AG04449 (cell line): ENCODE measurements at regions not wholly inside any gene's neighbourhood (a gene's known extent, or its start where the extent isn't known, plus 50 kb on each side); places are given as distances from the start of the nearest gene placed in this dataset.

ENCODE experiments used
- CTCF ChIA-PET: fragments of 350-600 bp; formaldehyde crosslinking; extraction: SDS; loops from one replicate; lab custom pipeline; 2021; ENCODE audit warnings: antibody characterized with exemption; lab: Yijun Ruan, JAX
- POLR2A ChIA-PET: fragments of 400-600, 350-600 bp; formaldehyde crosslinking; extraction: SDS; loops from one replicate; lab custom pipeline; 2020; ENCODE audit warnings: antibody characterized with exemption, inconsistent platforms; lab: Yijun Ruan, JAX
- DNase-seq: peaks from one replicate; pipeline ENCODE4 v3.0.0-alpha.2; 2010; ENCODE audit warnings: low read depth, low spot score
- H3K4me3 ChIP-seq: 2 replicates; pipeline ENCODE4 v1.5.1; 2011; ENCODE audit warnings: low read depth, mild to moderate bottlenecking, control low read depth, low read length
- CTCF ChIP-seq: IDR thresholded peaks from one replicate; pipeline ENCODE4 v1.5.1; 2011; ENCODE audit warnings: mild to moderate bottlenecking, moderate library complexity, low read length, control low read depth, inconsistent platforms; ENCODE audit not compliant: insufficient read depth; ENCODE audit errors: missing control alignments

- CTCF ChIA-PET: interaction anchor here (1.0 to 3.9 kb wide), 9 partner anchors 8 to 174 kb away, joined by 3 to 22 read pairs (median 4); no protein-coding TSS in a partner anchor
- POLR2A ChIA-PET: interaction anchor here (0.9 to 1.4 kb wide), 2 partner anchors 35 to 143 kb away, joined by 3 read pairs; no protein-coding TSS in a partner anchor
- no peak for TF ChIP-seq CTCF
- DNase-seq: no peak
- H3K4me3 ChIP-seq: no peak overlapping the region
Observed at GRCh38 chr5:135211083-135211790, 177.2 kb upstream of the PITX1 start.

- H3K4me3 ChIP-seq: no peak overlapping the region
- DNase-seq: no peak
- POLR2A ChIA-PET: interaction anchor here (0.7 to 1.7 kb wide), 4 partner anchors 36 to 144 kb away, joined by 3 to 5 read pairs (median 3); no protein-coding TSS in a partner anchor
- no peak for TF ChIP-seq CTCF
- CTCF ChIA-PET: interaction anchor here (0.7 to 3.9 kb wide), 10 partner anchors 8 to 173 kb away, joined by 3 to 22 read pairs (median 4); no protein-coding TSS in a partner anchor
Observed at GRCh38 chr5:135210286-135211055, 176.4 kb upstream of the PITX1 start.

GRCh38 chr5:135208903-135209721 lies 175.1 kb upstream of the PITX1 start:
- ChIA-PET POLR2A (interaction anchor here (0.6 to 1.7 kb wide), 2 partner anchors 37 to 295 kb away, joined by 3 to 5 read pairs; no protein-coding TSS in a partner anchor), CTCF (interaction anchor here (0.7 to 3.9 kb wide), 18 partner anchors 8 to 259 kb away, joined by 3 to 22 read pairs (median 3); partner anchors contain the start of gene DCANP1)
- H3K4me3 ChIP-seq: no peak overlapping the region
- DNase-seq: peak; percentile 91
- peak; percentile 44 for TF ChIP-seq CTCF

GRCh38 chr5:135208555-135208902 lies 174.5 kb upstream of the PITX1 start:
- no peak for TF ChIP-seq CTCF
- ChIA-PET POLR2A (interaction anchor here (1.7 kb wide), 1 partner anchor 38 kb away, joined by 5 read pairs; no protein-coding TSS in a partner anchor), CTCF (interaction anchor here (0.7 to 3.9 kb wide), 13 partner anchors 8 to 259 kb away, joined by 3 to 22 read pairs (median 3); no protein-coding TSS in a partner anchor)
- no peak overlapping the region for H3K4me3 ChIP-seq
- DNase-seq: no peak

- H3K4me3 ChIP-seq: no peak overlapping the region
- TF ChIP-seq CTCF: no peak
- CTCF ChIA-PET: interaction anchor here (0.8 to 3.9 kb wide), 6 partner anchors 14 to 147 kb away, joined by 3 to 22 read pairs (median 6); no protein-coding TSS in a partner anchor
- DNase-seq: no peak
- POLR2A ChIA-PET: no interaction called here
Observed at GRCh38 chr5:135207866-135208265, 173.8 kb upstream of the PITX1 start.
